ENCODE measurements at regions not wholly inside any gene's neighbourhood (a gene's known extent, or its start where the extent isn't known, plus 50 kb on each side); places are given as distances from the start of the nearest gene placed in this dataset.

GRCh38 chr16:55221836-55222235 is 102.2 kb upstream of the IRX6 start:
- no peak for DNase-seq (ENCODE audit: low read depth in 3 of 3)

GRCh38 chr16:55222486-55222885 is 101.5 kb upstream of the IRX6 start:
- DNase-seq (ENCODE audit: low read depth in 3 of 3) = no peak

- DNase-seq (ENCODE audit: low read depth in 3 of 3) = no peak
Measured at GRCh38 chr16:55225972-55226542, 97.9 kb upstream of the IRX6 start.

- no peak for DNase-seq (ENCODE audit: low read depth in 3 of 3)
Measured at GRCh38 chr16:55232822-55233221, 91.2 kb upstream of the IRX6 start.

- DNase-seq (ENCODE audit: low read depth in 3 of 3) = no peak
Measured at GRCh38 chr16:55233464-55233863, 90.5 kb upstream of the IRX6 start.

GRCh38 chr16:55236655-55237054 is 87.3 kb upstream of the IRX6 start:
- DNase-seq (ENCODE audit: low read depth in 3 of 3) = no peak

GRCh38 chr16:55239723-55240122 is 84.3 kb upstream of the IRX6 start:
- no peak for DNase-seq (ENCODE audit: low read depth in 3 of 3)

GRCh38 chr16:55240888-55241287 is 83.1 kb upstream of the IRX6 start:
- no peak for DNase-seq (ENCODE audit: low read depth in 3 of 3)

GRCh38 chr16:55242667-55243066 is 81.3 kb upstream of the IRX6 start:
- DNase-seq (ENCODE audit: low read depth in 3 of 3) = no peak

GRCh38 chr16:55248058-55248457 is 75.9 kb upstream of the IRX6 start:
- DNase-seq (ENCODE audit: low read depth in 3 of 3) = no peak

- DNase-seq (ENCODE audit: low read depth in 3 of 3) = no peak
Measured at GRCh38 chr16:55248494-55248893, 75.5 kb upstream of the IRX6 start.

GRCh38 chr16:55249361-55249760 is 74.6 kb upstream of the IRX6 start:
- DNase-seq (ENCODE audit: low read depth in 3 of 3) = no peak

GRCh38 chr16:55249936-55250335 is 74.1 kb upstream of the IRX6 start:
- no peak for DNase-seq (ENCODE audit: low read depth in 3 of 3)

GRCh38 chr16:55250701-55251100 is 73.3 kb upstream of the IRX6 start:
- no peak for DNase-seq (ENCODE audit: low read depth in 3 of 3)

GRCh38 chr16:55251151-55251550 is 72.9 kb upstream of the IRX6 start:
- no peak for DNase-seq (ENCODE audit: low read depth in 3 of 3)

GRCh38 chr16:55252577-55252976 is 71.4 kb upstream of the IRX6 start:
- no peak for DNase-seq (ENCODE audit: low read depth in 3 of 3)

GRCh38 chr16:55253987-55254386 is 70.0 kb upstream of the IRX6 start:
- DNase-seq (ENCODE audit: low read depth in 3 of 3) = no peak

GRCh38 chr16:55255733-55256282 is 68.2 kb upstream of the IRX6 start:
- DNase-seq (ENCODE audit: low read depth in 3 of 3) = no peak

GRCh38 chr16:55256412-55257016 is 67.5 kb upstream of the IRX6 start:
- DNase-seq (ENCODE audit: low read depth in 3 of 3) = no peak

- DNase-seq (ENCODE audit: low read depth in 3 of 3) = peak in 1 of 3 experiments; percentile 3
Measured at GRCh38 chr16:55257966-55258613, 65.9 kb upstream of the IRX6 start.

GRCh38 chr16:55261301-55261700 is 62.7 kb upstream of the IRX6 start:
- DNase-seq (ENCODE audit: low read depth in 3 of 3) = no peak

GRCh38 chr16:55263271-55264250 is 60.4 kb upstream of the IRX6 start:
- DNase-seq (ENCODE audit: low read depth in 3 of 3) = no peak
